ENCODE measurements at regions not wholly inside any gene's neighbourhood (a gene's known extent, or its start where the extent isn't known, plus 50 kb on each side); places are given as distances from the start of the nearest gene placed in this dataset.

- DNase-seq: no peak
Measured at GRCh38 chr1:199767700-199768099, 259.8 kb upstream of the NR5A2 start.

- no peak for DNase-seq
Measured at GRCh38 chr1:199774433-199775089, 252.9 kb upstream of the NR5A2 start.

- no peak for DNase-seq
Measured at GRCh38 chr1:199776768-199777497, 250.6 kb upstream of the NR5A2 start.

GRCh38 chr1:199778324-199778955, 249.1 kb upstream of the NR5A2 start:
- DNase-seq: no peak

GRCh38 chr1:199780091-199780490, 247.4 kb upstream of the NR5A2 start:
- DNase-seq: no peak

- no peak for DNase-seq
Measured at GRCh38 chr1:199780948-199781670, 246.4 kb upstream of the NR5A2 start.

- no peak for DNase-seq
Measured at GRCh38 chr1:199784138-199784895, 243.2 kb upstream of the NR5A2 start.

- DNase-seq: no peak
Measured at GRCh38 chr1:199786695-199787094, 240.8 kb upstream of the NR5A2 start.

GRCh38 chr1:199789141-199789540, 238.4 kb upstream of the NR5A2 start:
- no peak for DNase-seq

GRCh38 chr1:199791495-199791894, 236.0 kb upstream of the NR5A2 start:
- DNase-seq: no peak

GRCh38 chr1:199792874-199793273, 234.6 kb upstream of the NR5A2 start:
- DNase-seq: no peak

GRCh38 chr1:199794105-199794863, 233.2 kb upstream of the NR5A2 start:
- no peak for DNase-seq

- no peak for DNase-seq
Measured at GRCh38 chr1:199799116-199799515, 228.4 kb upstream of the NR5A2 start.

- DNase-seq: no peak
Measured at GRCh38 chr1:199804526-199804925, 223.0 kb upstream of the NR5A2 start.

GRCh38 chr1:199808110-199808870, 219.2 kb upstream of the NR5A2 start:
- DNase-seq: no peak

GRCh38 chr1:199809311-199809710, 218.2 kb upstream of the NR5A2 start:
- no peak for DNase-seq

- DNase-seq: no peak
Measured at GRCh38 chr1:199811163-199811562, 216.3 kb upstream of the NR5A2 start.

- no peak for DNase-seq
Measured at GRCh38 chr1:199813198-199813597, 214.3 kb upstream of the NR5A2 start.

- no peak for DNase-seq
Measured at GRCh38 chr1:199815947-199816346, 211.6 kb upstream of the NR5A2 start.

- no peak for DNase-seq
Measured at GRCh38 chr1:199817266-199817665, 210.2 kb upstream of the NR5A2 start.

All from activated CD4-positive, CD25-positive, alpha-beta regulatory T cell treated with anti-CD3 and anti-CD28 coated beads, Interleukin-2, amount 50 U/mL, for 72 hours (primary cell).